Body of pancreas (tissue), 4 donors: ENCODE measurements at regions not wholly inside any gene's neighbourhood (a gene's known extent, or its start where the extent isn't known, plus 50 kb on each side); places are given as distances from the start of the nearest gene placed in this dataset.

Source experiments
- ATAC-seq: fragments of 150-250 bp; one replicate; pipeline ENCODE4 v1.9.1; 2016
- DNase-seq, 4 donors: peaks; one replicate each; pipeline ENCODE4 v3.0.0-alpha.2; 2019
- H3K27ac ChIP-seq, 4 donors: fragments of 200-600 bp; sonication (generic); 1 replicate in 3 of 4; 2 replicates in 1 of 4; pipeline versions ENCODE4 v1.5.1 to v1.6.1; 2016 to 2019; ENCODE audit warnings: mild to moderate bottlenecking in 1 of 4, mixed read lengths in 1 of 4, moderate library complexity in 1 of 4
- H3K27me3 ChIP-seq, 2 donors: fragments of 200-600 bp; sonication (generic); one replicate each; pipeline ENCODE4 v1.6.0; 2016; ENCODE audit warnings: mild to moderate bottlenecking in 1 of 2
- H3K36me3 ChIP-seq, 2 donors: fragments of 200-600 bp; sonication (generic); replicated peaks in 1 of 2; 2 replicates each; pipeline ENCODE4 v1.5.1; 2016; ENCODE audit warnings: low read depth in 2 of 2; ENCODE audit not compliant: insufficient read depth in 1 of 2
- H3K4me1 ChIP-seq: fragments of 200-600 bp; sonication (generic); one replicate; pipeline ENCODE4 v1.6.0; 2016
- H3K4me3 ChIP-seq, 2 donors: fragments of 200-600 bp; sonication (generic); 1 replicate in 1 of 2; 2 replicates in 1 of 2; pipeline ENCODE4 v1.5.1; 2016 to 2019
- H3K9me3 ChIP-seq, 3 donors: fragments of 200-600 bp; sonication (generic); 1 replicate in 2 of 3; 2 replicates in 1 of 3; pipeline ENCODE4 v1.5.1; 2016
- POLR2A ChIP-seq, 3 donors: fragments of 450-650 bp; IDR thresholded peaks; one replicate each; pipeline ENCODE4 v1.6.1; 2016; ENCODE audit warnings: antibody characterized with exemption in 3 of 3, mild to moderate bottlenecking in 2 of 3
- WGBS, 2 donors: methylation state at CpG; one replicate each; pipeline ENCODE4 v1.1.5; 2017; 5-methylcytosine and 5-hydroxymethylcytosine counted together
- intact Hi-C: fragments of 100-400 bp; cut with DNase I; formaldehyde crosslinking; loops from one replicate; pipeline ENCODE4 v1.15.1; 2023
- TF ChIP-seq, protein P1 (sequence below), 7 experiments: fragments of 450-650 bp in 4 of 7; fragments of 200-600 bp in 3 of 7; sonication (generic) in 3 of 7; IDR thresholded peaks; one replicate each; pipeline ENCODE4 v1.5.1; 2016 to 2019; ENCODE audit warnings: antibody characterized with exemption in 7 of 7

GRCh38 chr9:117784996-117785395 is 80.8 kb downstream of the TLR4 start:
- ATAC-seq = no peak
- TF ChIP-seq, protein P1, sequence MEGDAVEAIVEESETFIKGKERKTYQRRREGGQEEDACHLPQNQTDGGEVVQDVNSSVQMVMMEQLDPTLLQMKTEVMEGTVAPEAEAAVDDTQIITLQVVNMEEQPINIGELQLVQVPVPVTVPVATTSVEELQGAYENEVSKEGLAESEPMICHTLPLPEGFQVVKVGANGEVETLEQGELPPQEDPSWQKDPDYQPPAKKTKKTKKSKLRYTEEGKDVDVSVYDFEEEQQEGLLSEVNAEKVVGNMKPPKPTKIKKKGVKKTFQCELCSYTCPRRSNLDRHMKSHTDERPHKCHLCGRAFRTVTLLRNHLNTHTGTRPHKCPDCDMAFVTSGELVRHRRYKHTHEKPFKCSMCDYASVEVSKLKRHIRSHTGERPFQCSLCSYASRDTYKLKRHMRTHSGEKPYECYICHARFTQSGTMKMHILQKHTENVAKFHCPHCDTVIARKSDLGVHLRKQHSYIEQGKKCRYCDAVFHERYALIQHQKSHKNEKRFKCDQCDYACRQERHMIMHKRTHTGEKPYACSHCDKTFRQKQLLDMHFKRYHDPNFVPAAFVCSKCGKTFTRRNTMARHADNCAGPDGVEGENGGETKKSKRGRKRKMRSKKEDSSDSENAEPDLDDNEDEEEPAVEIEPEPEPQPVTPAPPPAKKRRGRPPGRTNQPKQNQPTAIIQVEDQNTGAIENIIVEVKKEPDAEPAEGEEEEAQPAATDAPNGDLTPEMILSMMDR (IDR thresholded peaks at IDR 0.05) = no peak
- TF ChIP-seq POLR2A (IDR thresholded peaks at IDR 0.05) = no peak
- Histone ChIP-seq H3K27me3 (no peaks in the 10 kb centered on the region), H3K4me3 (no peak overlapping the region), H3K36me3 (no peaks in the 10 kb centered on the region), H3K9me3 (no peaks in the 10 kb centered on the region), H3K27ac (no peak overlapping the region), H3K4me1 (peaks cover 15% of the 10 kb centered on the region)
- 11 to 20% methylated on average over 1 of the region's 1 CpG for WGBS, 2 donors
- intact Hi-C loops = no loop called here
- no peak for DNase-seq

- no peaks in the 10 kb centered on the region for H3K9me3 ChIP-seq
- DNase-seq (no peak), ATAC-seq (no peak)
- intact Hi-C loops = no loop called here
- H3K4me1 ChIP-seq = peaks cover 12% of the 10 kb centered on the region
- no peak overlapping the region for H3K27ac ChIP-seq
- H3K36me3 ChIP-seq = no peaks in the 10 kb centered on the region
- 62 to 77% methylated on average over 3 of the region's 3 CpGs for WGBS, 2 donors
- TF ChIP-seq, protein P1 (IDR thresholded peaks at IDR 0.05) = no peak
- no peak for TF ChIP-seq POLR2A (IDR thresholded peaks at IDR 0.05)
- no peaks in the 10 kb centered on the region for H3K27me3 ChIP-seq
- H3K4me3 ChIP-seq = no peak overlapping the region
Observed at GRCh38 chr9:117787746-117788145, 83.5 kb downstream of the TLR4 start.

DNA sequence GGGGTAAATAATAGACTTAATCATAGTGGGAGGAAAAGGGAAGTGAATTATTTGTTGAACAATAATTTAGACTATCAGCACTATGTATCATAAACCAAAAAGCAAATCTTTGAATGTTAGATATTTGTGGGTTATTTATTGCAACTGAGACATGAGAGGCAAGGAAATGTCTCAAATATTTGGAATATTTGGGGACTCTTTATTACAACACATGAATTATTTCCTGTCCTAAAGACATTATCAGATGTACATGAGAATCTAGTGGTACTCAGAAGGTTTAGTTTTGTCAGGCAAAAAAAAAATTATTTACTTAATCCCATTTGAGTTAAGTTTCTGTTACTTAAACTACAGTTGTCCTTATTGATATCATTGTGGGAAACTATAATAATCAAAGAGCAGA is 91.1 kb downstream of the TLR4 start:
- no peak for DNase-seq
- Histone ChIP-seq H3K9me3 (no peaks in the 10 kb centered on the region), H3K36me3 (no peaks in the 10 kb centered on the region), H3K4me1 (no peaks in the 10 kb centered on the region), H3K27ac (no peak overlapping the region), H3K27me3 (no peaks in the 10 kb centered on the region), H3K4me3 (no peak overlapping the region)
- TF ChIP-seq, protein P1 (IDR thresholded peaks at IDR 0.05) = no peak
- TF ChIP-seq POLR2A (IDR thresholded peaks at IDR 0.05) = no peak
- intact Hi-C loops = no loop called here
- ATAC-seq = no peak

DNA sequence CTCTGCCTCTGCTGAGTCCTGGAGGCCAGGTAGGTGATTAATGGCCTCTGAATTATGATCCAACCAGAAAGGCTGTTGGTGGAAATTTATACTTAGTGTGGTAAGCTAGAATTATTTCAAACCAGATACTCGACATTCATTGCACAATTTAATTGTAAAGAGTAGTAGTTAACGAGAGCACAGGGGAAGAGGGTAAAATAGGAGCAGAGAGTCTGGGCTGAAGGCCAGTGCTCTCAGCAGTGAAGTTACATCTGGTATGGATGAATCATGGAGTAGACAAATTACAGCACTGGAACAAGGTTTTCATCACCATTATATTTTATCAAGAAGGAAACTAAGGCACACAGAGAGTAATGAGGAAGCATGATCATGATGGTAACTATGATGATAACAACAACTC is 92.5 kb downstream of the TLR4 start:
- intact Hi-C loops = no loop called here
- Histone ChIP-seq H3K27ac (no peak overlapping the region), H3K4me1 (no peaks in the 10 kb centered on the region), H3K36me3 (no peaks in the 10 kb centered on the region), H3K9me3 (no peaks in the 10 kb centered on the region), H3K4me3 (no peak overlapping the region), H3K27me3 (no peaks in the 10 kb centered on the region)
- whole genome bisulfite sequencing, 2 donors = 34 to 51% methylated on average over 2 of the region's 2 CpGs
- TF ChIP-seq, protein P1 (IDR thresholded peaks at IDR 0.05) = no peak
- TF ChIP-seq POLR2A (IDR thresholded peaks at IDR 0.05) = no peak
- ATAC-seq (no peak), DNase-seq (no peak)

DNA sequence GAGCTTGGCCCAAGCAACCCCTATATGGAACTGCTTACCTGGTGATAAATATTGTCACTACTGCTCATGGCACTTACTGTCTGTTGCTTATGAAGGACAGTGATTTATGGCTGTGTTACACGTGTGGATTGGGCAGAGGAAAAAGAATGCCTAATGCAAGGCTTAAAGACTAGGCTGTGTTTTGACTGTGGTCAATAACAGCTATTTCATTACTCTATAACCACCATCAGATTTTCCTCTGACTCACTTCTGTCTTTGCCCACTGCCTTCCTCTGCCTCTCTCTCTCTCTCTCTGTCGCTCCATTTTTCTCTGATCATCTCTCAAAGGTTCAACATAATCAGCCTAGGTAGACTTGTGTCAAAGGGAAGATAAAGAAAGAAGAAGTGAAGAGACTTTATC is 96.2 kb downstream of the TLR4 start:
- ATAC-seq = no peak
- no peak overlapping the region for H3K27ac ChIP-seq
- no peaks in the 10 kb centered on the region for H3K36me3 ChIP-seq
- H3K27me3 ChIP-seq = no peaks in the 10 kb centered on the region
- no peak for DNase-seq
- TF ChIP-seq, protein P1 (IDR thresholded peaks at IDR 0.05) = no peak
- TF ChIP-seq POLR2A (IDR thresholded peaks at IDR 0.05) = no peak
- no peaks in the 10 kb centered on the region for H3K9me3 ChIP-seq
- intact Hi-C loops = no loop called here
- no peaks in the 10 kb centered on the region for H3K4me1 ChIP-seq
- 37 to 42% methylated on average over 2 of the region's 2 CpGs for WGBS, 2 donors
- no peak overlapping the region for H3K4me3 ChIP-seq
